ENCODE measurements at regions not wholly inside any gene's neighbourhood (a gene's known extent, or its start where the extent isn't known, plus 50 kb on each side); places are given as distances from the start of the nearest gene placed in this dataset.

GRCh38 chr17:72025113-72025512 is 95.7 kb upstream of the SOX9 start:
- DNase-seq, result peak; percentile 68

- DNase-seq, result peak; percentile 55
Observed at GRCh38 chr17:72030067-72030899, 90.5 kb upstream of the SOX9 start.

- DNase-seq, result peak; percentile 76
Observed at GRCh38 chr17:72031219-72031884, 89.5 kb upstream of the SOX9 start.

DNA sequence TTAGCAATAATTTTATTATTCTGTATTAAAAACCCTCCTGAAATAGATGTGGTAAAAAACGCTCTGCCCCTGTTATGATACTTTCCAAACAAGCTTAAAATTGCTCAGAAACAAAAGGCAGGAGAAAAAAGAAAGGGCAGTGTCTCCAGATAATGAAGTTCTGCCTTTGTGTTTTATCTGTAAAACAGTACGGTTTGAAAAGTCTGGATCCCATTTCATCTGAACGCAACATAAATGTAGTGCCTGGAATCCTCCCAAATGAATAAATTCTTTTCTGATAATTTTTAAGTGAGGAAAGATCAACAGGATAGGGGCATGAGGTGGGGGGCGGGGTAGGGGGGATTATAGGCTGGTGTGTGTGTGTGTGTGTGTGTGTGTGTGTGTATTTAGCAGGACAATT is 87.5 kb upstream of the SOX9 start:
- peak; percentile 7 for DNase-seq

DNA sequence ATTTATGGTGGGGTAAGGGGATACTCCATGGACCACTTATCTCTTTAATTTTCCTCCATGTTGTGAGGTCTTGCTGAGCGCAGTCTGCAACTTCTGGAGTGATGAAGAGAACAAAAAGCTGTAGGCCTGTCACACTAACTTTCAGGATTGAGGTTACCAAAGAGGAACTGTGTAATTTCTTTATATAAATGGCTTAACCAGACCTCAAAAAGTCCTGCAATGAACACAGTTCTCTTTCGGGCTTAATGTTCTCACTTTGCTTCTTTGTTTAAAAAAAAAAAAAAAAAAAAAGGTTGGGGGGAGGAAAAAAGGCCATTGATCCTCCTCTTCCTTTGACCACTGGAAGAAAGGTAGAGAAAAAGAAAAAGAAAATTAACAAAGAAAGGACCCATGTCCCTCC is 86.8 kb upstream of the SOX9 start:
- no peak for DNase-seq

GRCh38 chr17:72038427-72038826 is 82.4 kb upstream of the SOX9 start:
- DNase-seq, result no peak

DNA sequence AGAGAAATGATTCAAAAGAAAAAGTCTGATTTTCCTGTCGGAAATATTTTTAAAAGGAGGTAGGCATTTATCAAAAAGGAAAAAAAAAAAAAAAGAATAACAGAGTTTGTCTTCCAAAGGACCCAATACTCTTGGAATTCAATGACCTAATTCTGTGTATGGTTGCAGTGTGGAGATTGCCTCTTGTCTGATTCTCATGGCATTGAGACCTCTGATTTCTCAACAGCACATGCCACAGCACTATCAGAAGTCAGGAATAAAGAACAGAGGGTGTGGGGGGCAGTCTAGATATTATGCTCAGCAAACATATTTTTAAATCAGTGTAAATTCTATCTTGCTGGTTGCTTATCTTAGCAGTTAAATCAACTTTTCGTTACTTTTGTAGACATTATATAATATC is 81.3 kb upstream of the SOX9 start:
- no peak for DNase-seq

- no peak for DNase-seq
Observed at GRCh38 chr17:72046178-72046577, 74.6 kb upstream of the SOX9 start.

GRCh38 chr17:72046643-72047612 is 73.9 kb upstream of the SOX9 start:
- no peak for DNase-seq

DNA sequence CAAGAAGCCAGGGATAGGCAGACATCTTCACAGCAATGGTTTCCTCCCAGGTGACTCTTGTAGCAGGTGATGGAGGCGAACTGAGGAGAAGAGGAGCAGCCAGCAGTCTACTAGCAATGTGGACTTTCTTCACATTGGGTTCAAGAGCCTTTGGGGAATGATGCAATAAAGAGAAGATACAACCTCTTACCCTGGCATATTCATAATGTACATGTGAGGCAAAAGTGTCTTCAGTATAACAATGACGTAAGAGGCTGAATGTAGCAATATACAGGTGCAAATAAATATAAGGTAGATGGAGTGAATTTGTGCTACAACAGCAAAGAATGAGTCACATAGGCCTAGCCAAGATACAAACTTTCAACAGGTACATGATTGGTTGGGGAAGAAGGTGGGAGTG is 70.9 kb upstream of the SOX9 start:
- no peak for DNase-seq

GRCh38 chr17:72053036-72053435 is 67.8 kb upstream of the SOX9 start:
- DNase-seq, result no peak

DNA sequence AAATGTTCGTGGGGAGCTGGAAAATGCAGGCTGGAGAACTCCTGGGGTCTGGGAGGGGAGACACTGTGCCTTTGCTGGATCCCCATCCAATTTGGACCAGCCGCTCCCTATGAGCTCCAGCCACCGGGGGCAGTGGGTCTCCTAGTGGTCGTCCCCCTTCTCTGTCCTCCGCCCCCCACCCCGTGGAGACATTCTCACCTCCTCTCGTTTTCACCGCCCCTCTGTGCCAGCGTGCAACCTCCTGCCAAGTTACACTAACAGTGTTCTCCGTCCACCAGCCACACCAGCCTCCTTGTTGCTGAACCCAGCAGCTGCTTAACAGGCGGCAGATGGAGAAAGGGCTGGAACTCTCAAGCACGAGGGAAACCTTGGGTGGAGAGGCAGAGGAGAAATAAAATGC is 67.4 kb upstream of the SOX9 start:
- peak; percentile 12 for DNase-seq

- DNase-seq, result no peak
Observed at GRCh38 chr17:72056155-72056554, 64.7 kb upstream of the SOX9 start.

DNA sequence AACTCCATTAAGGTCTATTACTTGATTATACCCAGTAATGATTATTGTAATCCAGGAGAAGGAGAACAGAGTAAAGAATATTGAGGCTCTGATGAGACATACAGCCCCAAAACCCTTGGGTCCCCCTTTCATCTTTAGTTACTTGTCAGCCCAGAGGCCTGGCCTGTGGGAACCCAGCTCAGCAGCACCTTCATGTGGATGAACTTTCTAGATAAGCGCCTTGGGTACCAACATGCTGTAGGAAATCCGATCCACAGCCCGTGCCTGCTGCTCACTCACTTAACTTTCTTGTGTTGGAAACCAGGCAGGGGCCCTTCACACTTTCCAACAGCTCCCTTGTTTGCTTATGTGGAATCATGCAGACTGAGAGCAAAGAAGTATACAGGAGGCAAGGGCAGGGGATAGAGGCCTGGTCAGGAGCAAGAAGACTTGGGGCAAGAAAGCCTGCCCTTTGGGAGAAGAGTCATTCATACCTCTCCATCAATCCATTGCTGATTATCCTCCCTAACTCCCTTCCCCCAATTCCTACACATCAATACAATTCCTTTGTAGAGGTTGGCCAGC is 64.0 kb upstream of the SOX9 start:
- peak; percentile 43 for DNase-seq

- DNase-seq, result no peak
Observed at GRCh38 chr17:72060084-72060483, 60.7 kb upstream of the SOX9 start.

DNA sequence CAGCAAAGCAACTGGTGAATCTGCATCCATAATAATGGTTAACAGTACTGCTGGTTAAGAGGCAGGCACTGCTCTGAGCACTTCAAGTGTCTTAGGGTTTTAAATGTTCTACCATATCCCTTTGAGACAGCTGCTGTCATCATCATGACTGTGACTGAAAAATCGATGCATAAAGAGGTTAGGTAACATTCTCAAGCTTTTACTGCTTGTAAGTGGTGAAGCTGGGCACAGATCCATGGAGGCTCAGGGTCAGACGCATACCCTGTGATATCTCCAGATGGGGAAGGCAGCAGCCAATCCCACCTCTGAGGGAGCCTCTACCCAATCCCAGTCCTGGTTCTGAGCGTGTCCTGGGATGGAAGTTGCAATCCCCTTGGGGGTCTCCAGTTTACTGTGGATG is 57.6 kb upstream of the SOX9 start:
- DNase-seq, result no peak

DNA sequence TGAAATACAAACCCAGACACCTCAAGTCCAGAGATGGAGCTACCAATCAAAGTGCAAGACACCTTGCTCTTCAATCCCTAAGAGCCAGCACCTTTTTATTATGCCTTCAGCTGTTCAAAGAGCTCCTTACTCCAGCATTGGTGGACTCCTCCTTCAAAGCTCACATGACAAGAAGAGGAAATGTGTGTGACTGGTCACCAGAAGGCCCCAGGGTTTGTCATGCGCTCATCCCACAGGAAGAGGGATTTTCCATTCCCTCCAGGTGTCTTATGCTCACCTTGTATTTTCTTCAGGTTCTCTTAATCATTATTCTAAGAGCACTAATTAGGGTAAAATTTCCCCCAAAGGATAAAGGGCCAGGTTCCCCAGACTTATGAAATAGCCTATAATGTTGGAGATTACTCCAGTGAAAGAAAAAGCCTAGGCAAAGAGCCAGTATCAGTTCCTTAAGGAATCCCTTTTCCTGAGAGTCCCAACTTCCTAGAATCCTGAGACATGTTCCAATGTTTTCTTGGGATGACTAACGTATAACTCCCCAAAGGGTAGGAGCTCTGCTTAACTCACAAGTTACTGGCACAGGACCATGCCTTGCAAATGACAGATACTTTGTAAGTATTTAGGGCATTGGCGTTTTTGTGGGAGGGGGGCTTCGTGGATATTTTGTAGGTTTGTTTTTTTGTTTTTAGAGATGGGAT is 56.9 kb upstream of the SOX9 start:
- DNase-seq, result no peak

GRCh38 chr17:72064606-72065193 is 56.1 kb upstream of the SOX9 start:
- no peak for DNase-seq

DNA sequence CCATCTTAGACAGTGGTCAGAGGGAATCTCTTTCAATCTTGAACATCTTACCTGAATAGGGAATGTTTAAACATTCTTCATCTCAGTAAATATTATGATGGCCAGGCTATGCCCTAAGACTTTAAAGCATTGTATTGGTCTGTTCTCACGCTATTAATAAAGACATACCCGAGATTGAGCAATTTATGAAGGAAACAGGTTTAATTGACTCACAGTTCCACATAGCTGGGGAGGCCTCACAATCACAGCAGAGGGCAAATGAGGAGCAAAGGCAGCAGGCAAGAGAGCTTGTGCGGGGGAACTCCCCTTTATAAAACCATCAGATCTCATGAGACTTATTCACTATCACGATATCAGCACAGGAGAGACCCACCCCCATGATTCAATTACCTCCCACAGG is 55.3 kb upstream of the SOX9 start:
- no peak for DNase-seq

DNA sequence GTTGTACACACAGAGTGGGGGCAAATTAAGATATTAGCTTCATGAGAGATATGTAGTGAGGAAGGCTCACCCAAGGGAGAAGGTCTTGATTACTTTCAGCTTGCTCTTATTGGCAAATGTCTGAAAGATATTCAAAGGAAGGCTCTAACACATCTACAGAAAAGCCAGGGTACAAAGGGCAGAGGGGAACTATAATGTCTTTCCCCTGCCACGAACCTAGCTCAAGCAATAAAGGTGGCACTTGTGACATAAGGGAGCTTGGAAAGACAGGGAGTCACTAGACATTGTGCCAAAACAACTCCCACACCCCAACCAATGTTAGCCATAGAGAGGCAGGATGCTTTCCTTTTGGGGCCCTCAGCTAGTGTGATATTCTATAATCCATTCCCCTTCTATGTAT is 52.2 kb upstream of the SOX9 start:
- DNase-seq, result no peak

DNA sequence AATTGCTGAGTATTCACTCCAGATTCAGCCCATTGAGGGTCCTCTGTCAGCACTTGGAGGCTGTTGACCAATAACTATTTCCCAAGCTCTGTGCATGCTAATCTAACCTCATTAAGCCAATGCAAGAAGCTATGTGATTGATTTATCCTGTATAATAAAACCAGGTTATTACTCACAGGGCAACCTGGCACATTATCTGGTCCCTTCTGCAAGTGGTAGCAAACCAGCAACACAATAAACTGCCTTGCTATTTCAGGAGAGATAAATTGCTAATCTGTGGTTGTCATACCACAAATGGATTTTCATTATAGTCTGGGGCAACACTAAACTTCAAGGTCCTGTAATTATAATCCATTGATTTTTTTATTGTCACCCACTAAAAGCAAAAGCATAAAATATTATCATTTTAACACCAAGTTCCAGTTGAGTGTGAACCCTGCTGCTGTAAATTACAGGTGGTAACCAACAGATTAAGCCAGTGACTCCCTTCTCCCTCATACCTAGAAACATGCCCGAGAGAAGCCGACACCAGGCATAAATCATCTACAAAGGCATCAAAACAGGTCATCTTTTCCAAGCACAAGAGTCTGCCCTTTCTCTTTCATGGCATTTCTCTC is 51.1 kb upstream of the SOX9 start:
- no peak for DNase-seq
